SK-N-SH treated with all-trans-retinoic acid at 6 μM for 48 hours (cell line): ENCODE measurements at regions not wholly inside any gene's neighbourhood (a gene's known extent, or its start where the extent isn't known, plus 50 kb on each side); places are given as distances from the start of the nearest gene placed in this dataset.

Source experiments
- ATAC-seq: fragments of 200-7000 bp; cut with Tn5 transposase; 3 replicates; pipeline ENCODE4 v1.9.1; 2020; ENCODE audit warnings: mild to moderate bottlenecking, moderate library complexity
- ARNTL ChIP-seq: fragments of 450-650 bp; formaldehyde crosslinking; IDR thresholded peaks from 2 replicates; pipeline ENCODE4 v1.5.0; 2020; ENCODE audit warnings: low read depth, mild to moderate bottlenecking, moderate library complexity, borderline replicate concordance
- BACH2 ChIP-seq: fragments of 250-450 bp; sonication (Bioruptor Pico); IDR thresholded peaks from 2 replicates; pipeline ENCODE4 v1.9.0; 2021; ENCODE audit warnings: mild to moderate bottlenecking, borderline replicate concordance
- CSDC2 ChIP-seq: fragments of 250-450 bp; sonication (Bioruptor Pico); IDR thresholded peaks from 2 replicates; pipeline ENCODE4 v1.5.0; 2020; ENCODE audit warnings: mild to moderate bottlenecking, moderate library complexity
- OSR1 ChIP-seq: fragments of 250-450 bp; sonication (Bioruptor Pico); IDR thresholded peaks from 2 replicates; pipeline ENCODE4 v1.8.0; 2022; ENCODE audit warnings: moderate library complexity, mild to moderate bottlenecking, inconsistent platforms
- PPARA ChIP-seq: fragments of 250-450 bp; sonication (Bioruptor Pico); IDR thresholded peaks from 2 replicates; pipeline ENCODE4 v1.5.0; 2020; ENCODE audit warnings: mild to moderate bottlenecking, borderline replicate concordance
- RARB ChIP-seq: fragments of 250-450 bp; sonication (Bioruptor Pico); IDR thresholded peaks from 2 replicates; pipeline ENCODE4 v1.8.0; 2021; ENCODE audit warnings: mild to moderate bottlenecking, moderate library complexity
- TCF4 ChIP-seq: fragments of 250-450 bp; sonication (Bioruptor Pico); IDR thresholded peaks from 2 replicates; pipeline ENCODE4 v1.8.0; 2021; ENCODE audit warnings: mild to moderate bottlenecking, moderate library complexity, borderline replicate concordance
- TOX ChIP-seq: fragments of 250-450 bp; sonication (Bioruptor Pico); IDR thresholded peaks from 2 replicates; pipeline ENCODE4 v1.8.0; 2021; ENCODE audit warnings: mild to moderate bottlenecking, moderate library complexity, borderline replicate concordance
- ZFP3 ChIP-seq: fragments of 250-450 bp; sonication (Bioruptor Pico); IDR thresholded peaks from 2 replicates; pipeline ENCODE4 v1.5.0; 2020; ENCODE audit warnings: mild to moderate bottlenecking, moderate library complexity
- ZFP30 ChIP-seq: fragments of 450-650 bp; formaldehyde crosslinking; IDR thresholded peaks from 2 replicates; pipeline ENCODE4 v1.5.0; 2022; ENCODE audit warnings: mild to moderate bottlenecking, moderate library complexity
- ZNF70 ChIP-seq: fragments of 450-650 bp; formaldehyde crosslinking; IDR thresholded peaks from 2 replicates; pipeline ENCODE4 v1.5.0; 2020; ENCODE audit warnings: mild to moderate bottlenecking, moderate library complexity
- ZNF8 ChIP-seq: fragments of 450-650 bp; formaldehyde crosslinking; IDR thresholded peaks from 2 replicates; pipeline ENCODE4 v1.5.0; 2020; ENCODE audit warnings: mild to moderate bottlenecking, moderate library complexity
- TF ChIP-seq, protein P1 (sequence below): fragments of 250-450 bp; sonication (Bioruptor Pico); IDR thresholded peaks from 2 replicates; pipeline ENCODE4 v1.5.0; 2020; ENCODE audit warnings: mild to moderate bottlenecking, moderate library complexity
- TF ChIP-seq, protein P2 (sequence below): fragments of 250-450 bp; sonication (Bioruptor Pico); IDR thresholded peaks from 2 replicates; pipeline ENCODE4 v1.5.1; 2020; ENCODE audit warnings: low read depth, mild to moderate bottlenecking, moderate library complexity
- TF ChIP-seq, protein P3 (sequence below): fragments of 250-450 bp; sonication (Bioruptor Pico); IDR thresholded peaks from 2 replicates; pipeline ENCODE4 v1.8.0; 2020; ENCODE audit warnings: mild to moderate bottlenecking, moderate library complexity, borderline replicate concordance
- TF ChIP-seq, protein P4 (sequence below): fragments of 250-450 bp; sonication (Bioruptor Pico); IDR thresholded peaks from 2 replicates; pipeline ENCODE4 v1.8.0; 2021; ENCODE audit warnings: low read depth, mild to moderate bottlenecking, moderate library complexity, borderline replicate concordance
- TF ChIP-seq, protein P5 (sequence below): fragments of 250-450 bp; sonication (Bioruptor Pico); IDR thresholded peaks from 2 replicates; pipeline ENCODE4 v1.5.1; 2021; ENCODE audit warnings: mild to moderate bottlenecking, moderate library complexity

DNA sequence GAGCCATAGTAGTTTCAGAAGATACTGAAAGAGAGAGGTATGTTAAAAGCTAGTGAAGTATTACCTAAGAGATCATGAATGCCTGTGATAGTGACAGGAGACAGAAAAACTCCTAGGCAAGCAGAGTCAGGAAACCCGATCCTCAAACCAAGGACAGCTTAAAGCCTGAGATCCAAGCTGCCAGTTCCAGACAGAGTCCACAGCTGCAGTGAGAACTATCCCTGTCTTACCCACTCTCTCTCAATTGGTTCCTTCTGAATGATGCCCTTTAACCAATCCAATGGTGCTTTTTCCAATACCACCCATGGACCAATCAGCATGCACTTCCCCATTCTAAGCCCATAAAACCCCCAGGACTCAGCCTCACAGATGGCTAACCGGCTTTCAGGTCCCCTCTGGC lies 90.4 kb upstream of the PCDH10 start:
- no peak for ATAC-seq
- no peak for TF ChIP-seq PPARA (CRISPR knock-in tag)
- no peak for TF ChIP-seq ZFP30
- TF ChIP-seq, protein P1, sequence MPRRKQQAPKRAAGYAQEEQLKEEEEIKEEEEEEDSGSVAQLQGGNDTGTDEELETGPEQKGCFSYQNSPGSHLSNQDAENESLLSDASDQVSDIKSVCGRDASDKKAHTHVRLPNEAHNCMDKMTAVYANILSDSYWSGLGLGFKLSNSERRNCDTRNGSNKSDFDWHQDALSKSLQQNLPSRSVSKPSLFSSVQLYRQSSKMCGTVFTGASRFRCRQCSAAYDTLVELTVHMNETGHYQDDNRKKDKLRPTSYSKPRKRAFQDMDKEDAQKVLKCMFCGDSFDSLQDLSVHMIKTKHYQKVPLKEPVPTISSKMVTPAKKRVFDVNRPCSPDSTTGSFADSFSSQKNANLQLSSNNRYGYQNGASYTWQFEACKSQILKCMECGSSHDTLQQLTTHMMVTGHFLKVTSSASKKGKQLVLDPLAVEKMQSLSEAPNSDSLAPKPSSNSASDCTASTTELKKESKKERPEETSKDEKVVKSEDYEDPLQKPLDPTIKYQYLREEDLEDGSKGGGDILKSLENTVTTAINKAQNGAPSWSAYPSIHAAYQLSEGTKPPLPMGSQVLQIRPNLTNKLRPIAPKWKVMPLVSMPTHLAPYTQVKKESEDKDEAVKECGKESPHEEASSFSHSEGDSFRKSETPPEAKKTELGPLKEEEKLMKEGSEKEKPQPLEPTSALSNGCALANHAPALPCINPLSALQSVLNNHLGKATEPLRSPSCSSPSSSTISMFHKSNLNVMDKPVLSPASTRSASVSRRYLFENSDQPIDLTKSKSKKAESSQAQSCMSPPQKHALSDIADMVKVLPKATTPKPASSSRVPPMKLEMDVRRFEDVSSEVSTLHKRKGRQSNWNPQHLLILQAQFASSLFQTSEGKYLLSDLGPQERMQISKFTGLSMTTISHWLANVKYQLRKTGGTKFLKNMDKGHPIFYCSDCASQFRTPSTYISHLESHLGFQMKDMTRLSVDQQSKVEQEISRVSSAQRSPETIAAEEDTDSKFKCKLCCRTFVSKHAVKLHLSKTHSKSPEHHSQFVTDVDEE (CRISPR knock-in tag), result no peak
- TF ChIP-seq RARB (CRISPR knock-in tag), result no peak
- TF ChIP-seq TOX, result no peak
- TF ChIP-seq, protein P2, sequence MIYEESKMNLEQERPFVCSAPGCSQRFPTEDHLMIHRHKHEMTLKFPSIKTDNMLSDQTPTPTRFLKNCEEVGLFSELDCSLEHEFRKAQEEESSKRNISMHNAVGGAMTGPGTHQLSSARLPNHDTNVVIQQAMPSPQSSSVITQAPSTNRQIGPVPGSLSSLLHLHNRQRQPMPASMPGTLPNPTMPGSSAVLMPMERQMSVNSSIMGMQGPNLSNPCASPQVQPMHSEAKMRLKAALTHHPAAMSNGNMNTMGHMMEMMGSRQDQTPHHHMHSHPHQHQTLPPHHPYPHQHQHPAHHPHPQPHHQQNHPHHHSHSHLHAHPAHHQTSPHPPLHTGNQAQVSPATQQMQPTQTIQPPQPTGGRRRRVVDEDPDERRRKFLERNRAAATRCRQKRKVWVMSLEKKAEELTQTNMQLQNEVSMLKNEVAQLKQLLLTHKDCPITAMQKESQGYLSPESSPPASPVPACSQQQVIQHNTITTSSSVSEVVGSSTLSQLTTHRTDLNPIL, result no peak
- no peak for TF ChIP-seq ARNTL (CRISPR knock-in tag)
- TF ChIP-seq, protein P3, sequence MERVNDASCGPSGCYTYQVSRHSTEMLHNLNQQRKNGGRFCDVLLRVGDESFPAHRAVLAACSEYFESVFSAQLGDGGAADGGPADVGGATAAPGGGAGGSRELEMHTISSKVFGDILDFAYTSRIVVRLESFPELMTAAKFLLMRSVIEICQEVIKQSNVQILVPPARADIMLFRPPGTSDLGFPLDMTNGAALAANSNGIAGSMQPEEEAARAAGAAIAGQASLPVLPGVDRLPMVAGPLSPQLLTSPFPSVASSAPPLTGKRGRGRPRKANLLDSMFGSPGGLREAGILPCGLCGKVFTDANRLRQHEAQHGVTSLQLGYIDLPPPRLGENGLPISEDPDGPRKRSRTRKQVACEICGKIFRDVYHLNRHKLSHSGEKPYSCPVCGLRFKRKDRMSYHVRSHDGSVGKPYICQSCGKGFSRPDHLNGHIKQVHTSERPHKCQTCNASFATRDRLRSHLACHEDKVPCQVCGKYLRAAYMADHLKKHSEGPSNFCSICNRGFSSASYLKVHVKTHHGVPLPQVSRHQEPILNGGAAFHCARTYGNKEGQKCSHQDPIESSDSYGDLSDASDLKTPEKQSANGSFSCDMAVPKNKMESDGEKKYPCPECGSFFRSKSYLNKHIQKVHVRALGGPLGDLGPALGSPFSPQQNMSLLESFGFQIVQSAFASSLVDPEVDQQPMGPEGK, result no peak
- TF ChIP-seq, protein P4, sequence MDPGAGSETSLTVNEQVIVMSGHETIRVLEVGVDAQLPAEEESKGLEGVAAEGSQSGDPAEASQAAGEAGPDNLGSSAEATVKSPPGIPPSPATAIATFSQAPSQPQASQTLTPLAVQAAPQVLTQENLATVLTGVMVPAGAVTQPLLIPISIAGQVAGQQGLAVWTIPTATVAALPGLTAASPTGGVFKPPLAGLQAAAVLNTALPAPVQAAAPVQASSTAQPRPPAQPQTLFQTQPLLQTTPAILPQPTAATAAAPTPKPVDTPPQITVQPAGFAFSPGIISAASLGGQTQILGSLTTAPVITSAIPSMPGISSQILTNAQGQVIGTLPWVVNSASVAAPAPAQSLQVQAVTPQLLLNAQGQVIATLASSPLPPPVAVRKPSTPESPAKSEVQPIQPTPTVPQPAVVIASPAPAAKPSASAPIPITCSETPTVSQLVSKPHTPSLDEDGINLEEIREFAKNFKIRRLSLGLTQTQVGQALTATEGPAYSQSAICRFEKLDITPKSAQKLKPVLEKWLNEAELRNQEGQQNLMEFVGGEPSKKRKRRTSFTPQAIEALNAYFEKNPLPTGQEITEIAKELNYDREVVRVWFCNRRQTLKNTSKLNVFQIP (CRISPR knock-in tag), result no peak
- TF ChIP-seq TCF4 (CRISPR knock-in tag), result no peak
- TF ChIP-seq, protein P5, sequence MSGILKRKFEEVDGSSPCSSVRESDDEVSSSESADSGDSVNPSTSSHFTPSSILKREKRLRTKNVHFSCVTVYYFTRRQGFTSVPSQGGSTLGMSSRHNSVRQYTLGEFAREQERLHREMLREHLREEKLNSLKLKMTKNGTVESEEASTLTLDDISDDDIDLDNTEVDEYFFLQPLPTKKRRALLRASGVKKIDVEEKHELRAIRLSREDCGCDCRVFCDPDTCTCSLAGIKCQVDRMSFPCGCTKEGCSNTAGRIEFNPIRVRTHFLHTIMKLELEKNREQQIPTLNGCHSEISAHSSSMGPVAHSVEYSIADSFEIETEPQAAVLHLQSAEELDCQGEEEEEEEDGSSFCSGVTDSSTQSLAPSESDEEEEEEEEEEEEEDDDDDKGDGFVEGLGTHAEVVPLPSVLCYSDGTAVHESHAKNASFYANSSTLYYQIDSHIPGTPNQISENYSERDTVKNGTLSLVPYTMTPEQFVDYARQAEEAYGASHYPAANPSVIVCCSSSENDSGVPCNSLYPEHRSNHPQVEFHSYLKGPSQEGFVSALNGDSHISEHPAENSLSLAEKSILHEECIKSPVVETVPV, result no peak
- no peak for TF ChIP-seq CSDC2 (CRISPR knock-in tag)
- TF ChIP-seq OSR1 (CRISPR knock-in tag), result no peak
- no peak for TF ChIP-seq ZNF8 (CRISPR knock-in tag)
- no peak for TF ChIP-seq ZNF70

DNA sequence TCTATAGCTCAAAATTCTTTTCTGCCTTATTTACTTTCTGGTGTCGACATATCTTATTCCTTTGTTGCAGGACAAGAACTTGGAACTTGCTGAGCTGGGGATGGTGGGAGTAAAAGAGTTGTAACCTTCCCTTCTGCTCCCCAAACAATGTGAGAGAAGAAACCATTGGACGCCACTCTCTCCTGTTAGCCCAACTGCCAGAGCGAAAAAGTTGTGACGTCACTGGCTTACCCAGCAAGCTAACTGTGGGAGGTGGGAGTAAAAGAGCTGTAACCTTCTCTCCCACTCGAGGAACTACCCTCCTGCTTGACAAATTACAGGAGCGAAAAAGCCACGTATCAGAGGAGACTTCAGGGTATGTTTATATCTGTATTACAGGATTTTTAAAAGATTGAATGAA lies 90.0 kb upstream of the PCDH10 start:
- TF ChIP-seq, protein P5, result no peak
- TF ChIP-seq ZFP3 (no peak), ARNTL (CRISPR knock-in tag) (no peak), CSDC2 (CRISPR knock-in tag) (no peak)
- TF ChIP-seq, protein P3, result no peak
- ATAC-seq, result no peak

DNA sequence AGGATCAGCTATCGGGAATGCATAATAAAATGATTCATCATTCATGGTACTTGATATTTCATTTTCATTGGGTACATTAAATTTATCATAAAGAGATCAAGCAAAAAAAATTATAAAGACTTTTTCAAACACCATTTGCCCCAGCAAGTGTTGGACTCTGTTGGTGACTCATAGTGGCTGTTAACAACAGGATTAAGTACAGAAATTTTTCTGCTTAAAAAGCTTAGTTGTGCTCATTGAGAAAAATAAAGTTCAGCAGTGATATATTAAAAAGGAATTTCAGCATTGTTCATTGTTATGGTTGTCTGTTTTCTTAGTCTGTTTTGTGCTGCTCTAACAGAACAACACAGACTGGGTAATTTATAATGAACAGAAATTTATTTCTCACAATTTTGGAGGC lies 86.2 kb upstream of the PCDH10 start:
- ATAC-seq, result no peak
- no peak for TF ChIP-seq OSR1 (CRISPR knock-in tag)
- TF ChIP-seq, protein P3, result no peak
- TF ChIP-seq BACH2, result no peak
- TF ChIP-seq, protein P5, result no peak
- TF ChIP-seq, protein P2, result no peak
- no peak for TF ChIP-seq TOX
- no peak for TF ChIP-seq RARB (CRISPR knock-in tag)
- TF ChIP-seq ZNF70, result no peak
